ENCODE measurements at regions not wholly inside any gene's neighbourhood (a gene's known extent, or its start where the extent isn't known, plus 50 kb on each side); places are given as distances from the start of the nearest gene placed in this dataset.

DNA sequence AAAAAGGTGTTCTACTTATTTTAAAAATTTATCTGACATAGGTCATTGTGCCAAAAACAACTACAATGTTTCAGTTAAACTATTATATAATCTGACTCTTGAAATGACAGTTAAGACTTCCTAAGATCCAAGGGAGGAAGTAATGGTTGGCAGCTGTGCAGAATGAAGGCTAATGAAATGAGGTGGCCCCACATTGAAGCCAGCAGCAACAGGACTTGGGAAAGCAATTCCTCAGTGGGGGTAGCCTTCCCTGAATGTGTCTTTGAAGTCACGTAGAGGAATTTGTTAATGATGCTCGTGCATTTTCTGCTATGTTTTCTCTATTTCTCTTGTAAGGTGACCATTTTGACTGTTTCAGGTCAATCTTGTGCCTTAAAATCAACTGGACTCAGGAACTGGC, 162.4 kb upstream of the DAAM1 start:
- no peak for TF ChIP-seq MAX (IDR thresholded peaks at IDR 0.05; ENCODE audit: insufficient read depth, insufficient read length)
- no peak for TF ChIP-seq POLR2AphosphoS5 (IDR thresholded peaks at IDR 0.05; ENCODE audit: insufficient read depth, low read depth, low read length)
- TF ChIP-seq, protein P1, sequence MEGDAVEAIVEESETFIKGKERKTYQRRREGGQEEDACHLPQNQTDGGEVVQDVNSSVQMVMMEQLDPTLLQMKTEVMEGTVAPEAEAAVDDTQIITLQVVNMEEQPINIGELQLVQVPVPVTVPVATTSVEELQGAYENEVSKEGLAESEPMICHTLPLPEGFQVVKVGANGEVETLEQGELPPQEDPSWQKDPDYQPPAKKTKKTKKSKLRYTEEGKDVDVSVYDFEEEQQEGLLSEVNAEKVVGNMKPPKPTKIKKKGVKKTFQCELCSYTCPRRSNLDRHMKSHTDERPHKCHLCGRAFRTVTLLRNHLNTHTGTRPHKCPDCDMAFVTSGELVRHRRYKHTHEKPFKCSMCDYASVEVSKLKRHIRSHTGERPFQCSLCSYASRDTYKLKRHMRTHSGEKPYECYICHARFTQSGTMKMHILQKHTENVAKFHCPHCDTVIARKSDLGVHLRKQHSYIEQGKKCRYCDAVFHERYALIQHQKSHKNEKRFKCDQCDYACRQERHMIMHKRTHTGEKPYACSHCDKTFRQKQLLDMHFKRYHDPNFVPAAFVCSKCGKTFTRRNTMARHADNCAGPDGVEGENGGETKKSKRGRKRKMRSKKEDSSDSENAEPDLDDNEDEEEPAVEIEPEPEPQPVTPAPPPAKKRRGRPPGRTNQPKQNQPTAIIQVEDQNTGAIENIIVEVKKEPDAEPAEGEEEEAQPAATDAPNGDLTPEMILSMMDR (IDR thresholded peaks at IDR 0.05; ENCODE audit: extremely low read depth in 1 of 2, insufficient read depth in 1 of 2, low read depth in 1 of 2, low read length in 2 of 2) = no peak
- no peak for TF ChIP-seq POLR2A (IDR thresholded peaks at IDR 0.05; ENCODE audit: low read depth, low read length)
- TF ChIP-seq EZH2 (IDR thresholded peaks at IDR 0.05; ENCODE audit: borderline replicate concordance, low read depth, low read length, severe bottlenecking) = no peak
